A549 (cell line): ENCODE measurements at regions not wholly inside any gene's neighbourhood (a gene's known extent, or its start where the extent isn't known, plus 50 kb on each side); places are given as distances from the start of the nearest gene placed in this dataset.

Source experiments
- CTCF ChIP-seq: fragments of >200 bp; sonication (Bioruptor Twin); formaldehyde crosslinking; IDR thresholded peaks from 3 replicates; pipeline ENCODE4 v1.5.1; 2016
- EHMT2 ChIP-seq: fragments of 200-600 bp; sonication (generic); IDR thresholded peaks from 2 replicates; pipeline ENCODE4 v1.6.1; 2016; ENCODE audit warnings: antibody characterized with exemption, low read depth, mild to moderate bottlenecking, moderate library complexity
- JUNB ChIP-seq: fragments of >200 bp; sonication (Bioruptor Twin); formaldehyde crosslinking; IDR thresholded peaks from 2 replicates; pipeline ENCODE4 v1.6.1; 2016
- KDM5A ChIP-seq: fragments of 200-600 bp; sonication (generic); IDR thresholded peaks from 2 replicates; pipeline ENCODE4 v1.6.1; 2016; ENCODE audit warnings: antibody characterized with exemption, mild to moderate bottlenecking
- NFE2L2 ChIP-seq: fragments of 150-350 bp; conservative IDR thresholded peaks from 2 replicates; pipeline ENCODE4 v1.6.1; 2014; ENCODE audit warnings: low read length
- POLR2A ChIP-seq: IDR thresholded peaks from 2 replicates; pipeline ENCODE4 v1.6.1; 2012; ENCODE audit warnings: mild to moderate bottlenecking, low read length
- RFX5 ChIP-seq: fragments of 450-650 bp; IDR thresholded peaks from 2 replicates; pipeline ENCODE4 v1.7.1; 2014; ENCODE audit warnings: antibody characterized with exemption, mild to moderate bottlenecking, moderate library complexity
- TP53 ChIP-seq: fragments of 250-450 bp; sonication (Bioruptor Pico); IDR thresholded peaks from 2 replicates; pipeline ENCODE4 v1.5.0; 2021; ENCODE audit warnings: mild to moderate bottlenecking, moderate library complexity

DNA sequence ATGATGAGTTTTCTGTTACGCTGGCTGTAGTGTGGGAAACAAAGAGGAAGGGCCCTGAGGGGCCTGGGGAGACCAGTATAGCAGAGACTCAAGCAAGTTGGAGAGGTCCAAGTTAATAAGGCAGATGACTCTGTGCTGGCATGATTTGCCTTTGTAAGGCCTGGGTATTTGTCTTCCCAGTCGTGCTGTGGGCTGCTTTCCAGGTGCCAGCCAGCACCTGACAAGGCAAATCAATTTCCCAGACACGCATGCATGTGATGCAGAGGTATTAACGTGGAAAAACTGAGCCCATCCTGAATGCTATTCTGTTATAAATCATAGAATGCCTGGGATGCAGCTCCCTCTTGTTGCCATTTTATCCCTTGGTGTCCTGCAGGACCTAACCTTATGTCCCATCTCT is 175.6 kb downstream of the MFSD1 start:
- no peak for TF ChIP-seq RFX5
- TF ChIP-seq CTCF, result no peak
- TF ChIP-seq JUNB, result no peak
- no peak for TF ChIP-seq TP53
- TF ChIP-seq POLR2A, result no peak
- TF ChIP-seq NFE2L2, result no peak
- TF ChIP-seq KDM5A, result no peak
- no peak for TF ChIP-seq EHMT2
